GM10266 (cell line): ENCODE measurements at regions not wholly inside any gene's neighbourhood (a gene's known extent, or its start where the extent isn't known, plus 50 kb on each side); places are given as distances from the start of the nearest gene placed in this dataset.

Source experiments
- DNase-seq: peaks from one replicate; pipeline ENCODE4 v3.0.0; 2012; ENCODE audit errors: extremely low spot score
- TF ChIP-seq, protein P1 (sequence below): IDR thresholded peaks from 2 replicates; pipeline ENCODE4 v1.5.1; 2012; ENCODE audit warnings: mild to moderate bottlenecking, low read depth; ENCODE audit not compliant: control insufficient read depth, insufficient read depth; ENCODE audit errors: missing control alignments

DNA sequence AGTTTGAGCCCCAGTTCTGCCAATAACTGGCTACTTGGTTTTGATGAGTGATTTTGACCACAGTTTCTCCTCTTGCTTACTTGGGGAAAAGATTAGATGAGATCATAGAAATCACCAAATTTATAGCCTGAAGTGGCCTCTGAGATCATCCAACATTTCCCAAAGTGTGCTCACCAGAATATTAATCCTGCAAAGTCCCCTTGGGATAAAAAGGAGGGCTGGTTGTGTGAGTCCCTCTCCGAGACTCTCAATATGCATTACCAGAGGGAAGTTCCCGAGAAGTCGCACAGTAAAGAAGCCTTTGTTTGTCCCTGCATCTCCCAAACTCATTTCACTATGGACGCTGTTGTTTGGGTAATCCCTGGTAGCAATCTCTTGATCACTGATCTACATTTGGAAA lies 88.4 kb upstream of the ADRA1B start:
- TF ChIP-seq, protein P1, sequence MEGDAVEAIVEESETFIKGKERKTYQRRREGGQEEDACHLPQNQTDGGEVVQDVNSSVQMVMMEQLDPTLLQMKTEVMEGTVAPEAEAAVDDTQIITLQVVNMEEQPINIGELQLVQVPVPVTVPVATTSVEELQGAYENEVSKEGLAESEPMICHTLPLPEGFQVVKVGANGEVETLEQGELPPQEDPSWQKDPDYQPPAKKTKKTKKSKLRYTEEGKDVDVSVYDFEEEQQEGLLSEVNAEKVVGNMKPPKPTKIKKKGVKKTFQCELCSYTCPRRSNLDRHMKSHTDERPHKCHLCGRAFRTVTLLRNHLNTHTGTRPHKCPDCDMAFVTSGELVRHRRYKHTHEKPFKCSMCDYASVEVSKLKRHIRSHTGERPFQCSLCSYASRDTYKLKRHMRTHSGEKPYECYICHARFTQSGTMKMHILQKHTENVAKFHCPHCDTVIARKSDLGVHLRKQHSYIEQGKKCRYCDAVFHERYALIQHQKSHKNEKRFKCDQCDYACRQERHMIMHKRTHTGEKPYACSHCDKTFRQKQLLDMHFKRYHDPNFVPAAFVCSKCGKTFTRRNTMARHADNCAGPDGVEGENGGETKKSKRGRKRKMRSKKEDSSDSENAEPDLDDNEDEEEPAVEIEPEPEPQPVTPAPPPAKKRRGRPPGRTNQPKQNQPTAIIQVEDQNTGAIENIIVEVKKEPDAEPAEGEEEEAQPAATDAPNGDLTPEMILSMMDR = no peak
- DNase-seq = no peak

DNA sequence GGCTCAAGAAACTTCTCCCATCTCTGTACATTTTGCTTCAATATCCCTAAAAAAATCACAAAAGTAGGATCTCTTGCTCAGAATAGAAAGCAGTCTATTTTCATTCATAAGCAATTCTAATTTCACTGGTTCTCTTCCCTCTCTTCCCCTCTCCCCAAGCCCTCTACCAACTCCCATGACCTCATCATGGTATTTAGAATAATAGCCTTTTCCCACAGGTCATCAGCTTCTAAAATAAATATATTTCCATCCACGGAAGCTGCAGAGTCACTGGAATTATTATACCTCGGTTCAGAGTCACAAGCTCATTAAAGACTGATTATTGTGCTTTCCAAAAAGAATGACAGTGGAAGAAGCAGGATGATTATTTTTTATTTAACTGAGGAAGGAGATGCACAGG lies 84.2 kb upstream of the ADRA1B start:
- DNase-seq = no peak
- TF ChIP-seq, protein P1 = no peak

DNA sequence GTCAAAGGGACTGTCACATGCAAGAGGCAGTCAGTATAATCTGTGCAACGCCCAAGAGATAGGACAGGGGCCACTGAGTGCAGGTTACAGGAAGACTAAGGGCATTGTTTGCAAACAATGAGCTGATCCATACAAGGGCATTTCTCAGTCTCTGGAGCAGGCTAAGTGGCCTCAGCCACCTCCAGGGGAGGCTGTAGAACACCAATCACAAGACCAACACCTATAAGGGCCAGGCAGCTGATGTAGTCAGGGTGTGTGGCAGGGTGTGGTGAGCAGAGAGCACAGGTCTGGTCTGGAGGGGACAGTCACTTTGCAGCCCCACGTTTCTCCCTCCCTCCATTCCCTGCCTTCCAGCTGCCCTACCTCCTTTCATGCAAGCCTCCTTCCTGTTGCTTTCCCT lies 83.2 kb upstream of the ADRA1B start:
- TF ChIP-seq, protein P1 = no peak
- no peak for DNase-seq

DNA sequence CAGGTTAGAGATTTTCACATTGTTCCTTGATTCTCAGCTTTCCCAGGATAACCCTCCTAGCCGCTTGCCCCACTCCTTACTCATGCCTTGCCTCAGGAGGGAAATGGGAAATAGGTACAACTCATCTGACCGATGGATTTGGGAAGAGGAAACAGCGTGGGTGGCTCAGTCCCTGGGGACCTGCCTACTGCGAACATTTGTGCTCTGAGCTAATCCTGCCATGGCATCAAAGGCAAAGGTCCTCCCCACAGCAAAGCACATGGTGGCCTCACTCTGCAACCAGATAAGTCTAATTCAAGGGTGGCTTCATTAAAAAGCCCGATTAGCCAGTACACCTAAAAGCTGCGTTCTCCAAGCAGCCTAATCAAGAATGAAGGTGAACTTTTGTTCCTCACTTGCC lies 82.4 kb upstream of the ADRA1B start:
- TF ChIP-seq, protein P1 = no peak
- DNase-seq = no peak

DNA sequence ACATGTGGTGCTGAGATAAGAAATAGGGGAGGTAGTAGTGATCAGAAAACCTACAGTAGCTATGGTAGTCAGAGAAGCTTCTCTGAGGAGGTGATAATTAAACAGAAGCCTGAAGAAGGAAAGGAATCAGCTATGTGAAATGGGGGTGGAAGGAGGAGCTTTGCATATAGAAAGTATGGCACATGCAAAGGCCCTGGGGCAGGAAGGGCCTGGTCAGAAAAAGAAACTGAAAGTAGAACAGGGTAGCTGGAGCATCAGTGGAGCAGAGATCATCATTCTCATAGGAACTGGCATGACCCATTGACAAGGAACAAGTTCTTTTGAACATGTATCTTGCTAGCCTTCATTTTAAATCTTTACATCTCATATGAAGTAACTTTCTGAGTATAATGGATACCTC lies 80.7 kb upstream of the ADRA1B start:
- DNase-seq = no peak
- TF ChIP-seq, protein P1 = no peak

DNA sequence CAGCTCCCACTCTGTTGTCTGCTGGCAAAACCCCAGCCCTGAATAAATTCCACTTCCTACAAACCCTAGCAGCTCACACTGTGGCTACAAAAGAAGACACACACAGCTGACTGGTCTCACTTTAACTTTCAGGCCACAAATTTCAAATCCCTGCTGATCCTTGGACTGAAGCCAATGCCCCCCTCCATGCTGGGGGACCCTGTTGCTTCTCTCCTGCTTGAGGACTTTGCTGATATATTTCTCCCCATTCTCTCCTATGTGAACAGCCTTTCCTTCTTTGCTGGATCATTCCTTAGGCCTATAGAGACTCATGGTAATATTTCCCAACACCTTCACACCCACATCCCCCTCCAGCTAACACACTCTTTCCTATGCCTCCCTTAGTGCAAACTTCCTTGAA lies 79.6 kb upstream of the ADRA1B start:
- DNase-seq = no peak
- TF ChIP-seq, protein P1 = no peak

DNA sequence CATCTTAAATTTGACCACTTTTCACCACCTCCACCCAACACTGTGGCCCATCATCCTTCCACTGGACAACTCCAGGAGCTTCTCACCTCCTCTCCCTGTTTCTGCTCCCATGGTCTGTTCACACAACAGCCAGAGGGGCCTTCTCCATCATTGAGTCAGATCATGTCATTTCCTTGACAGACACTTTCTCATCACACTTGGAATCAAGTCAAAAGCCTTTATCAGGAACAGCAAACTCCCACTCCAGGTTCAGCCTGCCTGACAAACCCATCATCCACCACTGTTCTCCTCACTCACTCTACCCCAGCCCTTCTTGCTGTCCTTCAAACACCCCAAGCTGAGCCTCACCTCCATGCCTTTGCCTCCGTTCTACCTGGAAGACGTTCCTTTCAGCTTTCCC lies 78.4 kb upstream of the ADRA1B start:
- TF ChIP-seq, protein P1 = no peak
- DNase-seq = no peak
